ENCODE measurements at regions not wholly inside any gene's neighbourhood (a gene's known extent, or its start where the extent isn't known, plus 50 kb on each side); places are given as distances from the start of the nearest gene placed in this dataset.

DNA sequence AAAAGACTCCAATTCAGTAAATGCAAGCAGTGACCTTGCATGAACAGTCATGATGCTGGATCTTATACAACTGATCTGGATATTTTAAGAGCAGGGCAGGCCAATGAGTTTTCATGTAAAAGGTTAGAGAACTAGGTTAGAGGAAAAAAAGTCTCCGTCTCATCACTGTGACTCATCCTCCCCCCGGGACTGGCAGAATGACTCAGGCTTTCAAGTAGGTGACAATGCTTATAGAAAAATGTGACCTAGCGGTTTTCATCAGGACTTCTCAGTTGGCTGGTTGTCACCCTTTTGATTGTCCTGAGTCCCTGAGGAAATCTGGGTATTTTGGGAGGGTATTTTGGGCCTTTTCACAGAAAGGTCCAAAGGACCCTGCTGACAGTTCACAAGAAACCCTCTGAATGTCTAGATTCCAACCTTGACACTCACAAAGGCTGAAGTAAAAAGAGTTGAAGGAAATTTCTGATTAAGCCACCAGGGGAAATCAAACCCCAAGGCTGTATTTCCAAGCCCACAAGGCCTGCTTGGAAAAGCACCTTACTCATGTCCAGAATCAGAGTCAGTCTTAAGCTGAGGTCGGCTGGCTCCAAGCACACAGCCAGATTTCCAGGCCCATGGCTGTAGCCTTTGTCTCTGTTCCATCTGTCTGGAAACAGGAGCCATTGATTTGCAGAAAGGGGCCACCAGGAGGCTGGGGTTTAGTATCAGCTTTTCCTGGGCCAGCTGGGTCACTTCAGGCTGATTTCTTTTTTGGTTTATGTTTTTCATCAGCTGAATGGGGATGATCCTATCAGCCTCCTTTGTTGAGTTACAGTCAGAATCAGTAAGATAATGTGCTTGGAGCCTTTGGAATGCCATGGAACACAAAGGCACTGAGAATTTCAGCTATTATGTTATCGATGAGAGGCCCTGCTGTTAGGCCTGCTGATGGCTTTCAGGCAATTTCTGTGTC lies 226.4 kb upstream of the HABP2 start:
- FAIRE-seq: no peak

- no peak for FAIRE-seq
Observed at GRCh38 chr10:113329121-113329596, 223.7 kb upstream of the HABP2 start.

- FAIRE-seq: no peak
Observed at GRCh38 chr10:113331961-113332360, 220.9 kb upstream of the HABP2 start.

- no peak for FAIRE-seq
Observed at GRCh38 chr10:113333313-113333712, 219.5 kb upstream of the HABP2 start.

DNA sequence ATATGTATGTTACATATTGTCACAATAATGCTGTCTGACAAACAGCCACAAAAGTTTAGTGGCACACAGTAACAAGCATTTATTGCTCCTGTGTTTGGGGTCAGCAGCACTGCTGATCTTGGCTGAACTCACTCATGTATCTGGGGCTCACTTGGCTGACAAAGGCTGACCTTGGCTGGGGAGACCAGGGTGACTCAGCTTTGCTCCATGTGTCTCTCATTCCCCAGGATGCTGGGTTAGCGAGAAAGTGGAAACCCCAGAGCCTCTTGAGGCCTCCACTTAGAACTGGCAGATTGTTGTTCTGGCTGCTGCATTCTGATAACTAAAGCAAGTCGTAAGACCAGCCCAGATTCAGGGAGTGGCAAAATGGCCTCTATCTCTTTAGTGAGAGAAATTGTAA lies 217.3 kb upstream of the HABP2 start:
- FAIRE-seq: no peak

DNA sequence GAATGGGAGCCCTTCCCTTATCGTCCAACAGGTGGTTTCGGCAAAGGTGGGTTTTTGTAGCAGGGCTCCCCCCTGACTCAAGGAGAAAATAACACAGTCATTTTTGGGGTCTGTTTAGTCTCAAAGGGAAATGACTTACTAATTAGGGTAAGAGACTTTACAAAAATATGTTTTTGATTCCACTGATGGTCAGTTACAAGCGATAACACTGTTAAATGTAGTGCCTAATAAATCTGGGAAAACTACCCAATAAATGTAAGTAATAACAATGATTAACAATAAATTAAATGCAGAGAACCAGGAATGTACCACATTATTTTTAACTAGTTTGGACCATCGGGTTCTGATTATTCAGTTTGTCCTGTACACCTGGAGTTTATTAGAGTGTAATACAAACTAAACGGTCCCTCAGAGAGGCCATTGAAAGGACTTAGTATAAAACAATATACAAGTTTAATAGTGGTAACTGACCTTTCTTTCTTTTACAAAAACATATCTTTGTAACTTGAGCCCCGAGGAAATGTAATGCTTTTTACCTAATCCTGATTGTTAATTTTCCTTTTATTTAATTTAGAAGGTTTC lies 216.2 kb upstream of the HABP2 start:
- no peak for FAIRE-seq

- no peak for FAIRE-seq
Observed at GRCh38 chr10:113337142-113337541, 215.7 kb upstream of the HABP2 start.

- no peak for FAIRE-seq
Observed at GRCh38 chr10:113339121-113339520, 213.7 kb upstream of the HABP2 start.

- no peak for FAIRE-seq
Observed at GRCh38 chr10:113340282-113340681, 212.6 kb upstream of the HABP2 start.

DNA sequence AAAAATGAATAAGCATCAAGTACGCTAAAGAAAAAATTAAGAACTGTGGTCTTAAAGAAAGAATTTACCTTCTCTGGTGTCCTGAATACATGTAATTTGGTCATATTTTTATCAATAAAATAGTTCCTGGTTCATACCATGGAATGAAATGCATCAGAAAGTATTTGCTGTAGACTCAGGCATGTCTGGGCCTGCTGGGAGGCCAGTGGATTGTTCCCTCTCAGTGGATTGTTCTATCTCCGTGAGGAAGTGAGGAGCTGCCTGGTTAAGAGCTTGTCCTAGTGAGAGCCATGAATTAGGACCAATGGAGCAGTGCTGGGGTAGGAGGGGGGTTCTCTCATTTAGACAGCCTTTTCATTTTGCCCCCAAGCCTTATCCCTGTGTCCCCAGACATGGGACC lies 211.7 kb upstream of the HABP2 start:
- FAIRE-seq: no peak

DNA sequence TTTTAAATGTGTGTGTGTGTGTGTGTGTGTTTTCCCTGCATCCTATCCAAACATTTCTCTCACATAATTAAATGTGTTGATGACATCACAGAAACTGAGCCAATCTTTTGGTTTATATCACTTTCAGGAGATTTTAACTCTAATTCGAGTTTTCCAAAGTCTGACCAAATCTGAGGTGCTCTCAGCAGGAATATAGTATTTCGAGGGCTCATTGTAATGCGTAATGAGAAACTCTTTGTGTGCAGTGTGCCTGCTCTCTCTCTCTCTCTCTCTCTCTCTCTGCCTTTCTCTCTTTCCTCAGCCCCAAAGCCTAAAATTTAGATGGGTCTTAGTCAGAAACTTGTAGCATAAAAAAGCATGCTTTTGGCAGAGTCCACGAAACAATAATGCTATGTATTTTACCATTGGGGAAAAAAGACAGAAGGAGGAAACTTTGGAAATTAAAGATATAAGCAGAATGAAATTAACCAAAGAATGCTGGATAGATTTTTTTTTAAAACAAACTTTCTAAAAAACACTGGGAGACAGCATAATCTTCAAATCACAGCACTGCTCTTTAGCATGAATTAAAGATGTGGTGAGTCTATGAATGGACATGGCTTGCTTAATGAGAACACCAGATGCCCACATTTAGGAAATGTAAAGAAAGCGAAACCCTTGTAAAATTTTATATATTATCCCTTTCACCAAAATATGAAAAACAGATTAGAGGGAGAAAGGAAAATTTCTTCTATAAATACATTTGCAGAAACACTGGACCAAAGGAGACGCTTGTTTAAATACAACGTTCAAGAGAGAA lies 206.8 kb upstream of the HABP2 start:
- no peak for FAIRE-seq

- no peak for FAIRE-seq
Observed at GRCh38 chr10:113347508-113347907, 205.3 kb upstream of the HABP2 start.

- no peak for FAIRE-seq
Observed at GRCh38 chr10:113348694-113349093, 204.2 kb upstream of the HABP2 start.

DNA sequence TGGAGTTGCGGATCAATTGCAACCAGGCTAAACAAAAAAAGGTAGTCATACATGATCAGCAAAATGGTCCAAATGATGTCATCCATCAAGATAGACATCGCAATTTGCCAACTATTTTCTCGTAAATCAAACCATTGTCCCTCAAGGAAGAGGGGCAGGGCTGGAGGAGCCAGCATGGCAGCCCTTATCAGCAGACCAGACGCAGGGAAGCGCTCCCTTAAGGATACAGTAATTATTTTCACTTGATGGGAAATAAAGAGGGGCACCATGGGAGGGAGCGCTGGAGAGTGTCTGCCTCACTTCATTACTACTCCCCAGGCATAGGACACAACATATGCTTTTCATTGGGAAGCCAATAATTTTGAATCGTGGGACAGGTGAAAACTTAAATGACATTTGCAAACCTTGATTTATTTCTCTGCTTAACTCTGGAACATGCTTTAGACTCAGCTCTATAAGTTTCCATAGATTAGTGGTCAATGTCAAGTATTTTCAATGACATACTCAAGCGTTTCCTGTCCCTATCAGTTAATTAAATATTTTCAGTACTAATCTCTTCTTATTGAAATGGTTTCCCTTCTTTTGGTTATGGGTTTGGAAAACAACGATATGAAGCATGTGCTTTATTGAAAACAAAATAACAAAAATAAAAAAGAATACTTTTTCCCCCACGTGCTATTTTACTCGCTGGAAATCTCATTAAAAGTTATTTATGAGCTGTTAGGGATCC lies 202.4 kb upstream of the HABP2 start:
- FAIRE-seq: no peak

- FAIRE-seq: no peak
Observed at GRCh38 chr10:113354711-113355110, 198.1 kb upstream of the HABP2 start.

- no peak for FAIRE-seq
Observed at GRCh38 chr10:113356794-113357680, 195.8 kb upstream of the HABP2 start.

GRCh38 chr10:113357681-113358300 lies 195.1 kb upstream of the HABP2 start:
- FAIRE-seq: no peak

GRCh38 chr10:113359655-113360054 lies 193.2 kb upstream of the HABP2 start:
- FAIRE-seq: no peak

DNA sequence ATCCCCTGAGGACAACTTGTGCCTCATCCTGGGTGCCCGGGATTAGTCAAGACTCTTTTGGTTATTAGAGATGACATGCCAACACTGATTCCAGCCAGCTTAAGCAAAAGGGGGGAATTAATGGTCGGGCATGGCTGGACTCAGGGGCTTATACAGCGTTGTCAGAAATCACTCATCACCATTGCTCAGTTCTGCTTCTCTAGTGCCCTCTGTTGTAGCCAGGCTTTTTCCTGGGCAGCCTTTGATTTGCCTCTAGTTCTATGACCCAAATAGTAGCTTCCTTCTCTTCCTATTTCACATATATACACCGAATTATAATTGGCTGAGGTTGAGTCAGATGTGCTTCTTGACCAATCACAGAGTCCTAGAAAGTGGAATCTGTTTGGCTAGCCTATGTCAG lies 192.0 kb upstream of the HABP2 start:
- no peak for FAIRE-seq

DNA sequence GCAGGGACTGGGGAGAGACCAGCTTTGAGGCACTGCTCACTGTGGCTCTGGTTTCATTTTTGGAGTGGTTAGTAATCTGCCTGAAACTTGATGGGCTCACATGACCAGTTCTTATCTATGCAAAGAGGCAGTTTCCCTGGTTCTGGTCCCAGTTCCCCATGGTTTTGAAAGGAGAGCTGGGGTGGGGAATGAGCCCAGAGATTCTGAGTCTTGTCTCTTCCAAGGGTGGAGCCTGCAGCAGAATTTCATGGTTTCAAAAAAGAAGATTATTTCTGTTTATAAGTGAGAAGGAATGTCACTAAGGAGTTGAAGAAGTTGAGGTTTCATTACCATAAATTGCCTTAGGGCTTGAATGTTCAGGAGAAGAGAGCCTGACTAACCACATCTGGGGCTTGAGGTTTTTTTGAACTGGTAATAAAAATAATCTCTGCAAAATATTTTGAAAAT lies 190.2 kb upstream of the HABP2 start:
- FAIRE-seq: no peak

DNA sequence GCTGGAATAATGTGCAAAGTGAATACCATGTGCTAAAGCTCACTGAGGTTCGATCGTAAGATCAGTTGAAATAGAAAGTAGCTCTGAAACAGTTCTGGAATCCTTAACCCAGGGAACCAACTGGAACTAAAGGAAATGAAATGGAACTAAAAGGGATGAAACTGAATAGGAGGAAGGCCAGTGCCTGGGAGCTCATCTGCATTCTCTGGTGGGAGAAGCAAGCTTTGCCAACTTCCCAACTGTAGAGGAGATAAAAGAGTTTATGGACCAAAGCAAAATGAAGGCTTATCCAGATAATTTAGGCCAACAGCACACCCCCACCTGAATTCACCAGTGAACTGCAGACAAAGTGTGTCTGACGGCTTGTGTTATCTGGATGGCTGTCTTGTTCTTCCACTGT lies 188.6 kb upstream of the HABP2 start:
- no peak for FAIRE-seq
